GM12878 (cell line): ENCODE measurements at regions not wholly inside any gene's neighbourhood (a gene's known extent, or its start where the extent isn't known, plus 50 kb on each side); places are given as distances from the start of the nearest gene placed in this dataset.

ENCODE experiments used
- ATAC-seq: fragments of 200-7000 bp; cut with Tn5 transposase; 3 replicates; pipeline ENCODE4 v1.9.1; 2020; ENCODE audit warnings: mild to moderate bottlenecking, moderate library complexity
- BruUV-seq: library from RNA; stranded (reverse); fragments of 400-500 nt; replicated peaks from 2 replicates; lab custom pipeline; 2021; lab: Mats Ljungman, UMichigan
- CTCF ChIA-PET: fragments of 300-600 bp; sonication (Branson Sonifier 250); formaldehyde crosslinking; extraction: SDS; loops from one replicate; lab custom pipeline; 2021; ENCODE audit warnings: inconsistent platforms; lab: Yijun Ruan, JAX
- POLR2A ChIA-PET: fragments of 350-600 bp; formaldehyde crosslinking; extraction: SDS; loops from one replicate; lab custom pipeline; 2021; ENCODE audit warnings: inconsistent platforms; lab: Charles Lee
- RAD21 ChIA-PET: fragments of 300-600 bp; sonication (Branson Sonifier 250); formaldehyde crosslinking; loops from one replicate; lab custom pipeline; 2023; ENCODE audit warnings: antibody characterized with exemption; ENCODE audit not compliant: unreplicated experiment; lab: Charles Lee
- SMC1A ChIA-PET: fragments of 300-600 bp; sonication (Branson Sonifier 250); formaldehyde crosslinking; loops from one replicate; lab custom pipeline; 2023; ENCODE audit not compliant: unreplicated experiment, uncharacterized antibody; lab: Charles Lee
- DNase-seq: peaks from one replicate; pipeline ENCODE4 v3.0.0-alpha.2; 2011; ENCODE audit warnings: low read depth, low spot score
- FAIRE-seq: peaks from 3 replicates; lab custom pipeline; 2011; peaks lifted over from hg19 to GRCh38; lab: Jason Lieb, UNC
- H2AFZ ChIP-seq: 2 replicates; pipeline ENCODE4 v1.6.0; 2011; ENCODE audit warnings: low read depth, low read length, control low read depth; ENCODE audit not compliant: control insufficient read depth
- H3K27ac ChIP-seq: 2 replicates; pipeline ENCODE4 v1.5.1; 2011; ENCODE audit warnings: control low read depth; ENCODE audit not compliant: control insufficient read depth, insufficient read depth
- H3K27me3 ChIP-seq, 2 experiments: replicated peaks in 1 of 2; 2 replicates each; pipeline versions ENCODE4 v1.6.0 to v1.6.1; 2011; ENCODE audit warnings: low read length in 1 of 2; ENCODE audit not compliant: control insufficient read depth in 2 of 2, insufficient read depth in 2 of 2
- H3K36me3 ChIP-seq, 2 experiments: 2 replicates each; pipeline ENCODE4 v1.5.1; 2011; ENCODE audit warnings: low read length in 1 of 2; ENCODE audit not compliant: control insufficient read depth in 2 of 2, insufficient read depth in 2 of 2
- H3K4me1 ChIP-seq: 2 replicates; pipeline ENCODE4 v1.6.1; 2011; ENCODE audit warnings: mild to moderate bottlenecking, low read length, moderate library complexity, mixed read lengths; ENCODE audit not compliant: control insufficient read depth, insufficient read depth
- H3K4me2 ChIP-seq: 2 replicates; pipeline ENCODE4 v1.6.0; 2011; ENCODE audit warnings: control low read depth; ENCODE audit not compliant: control insufficient read depth, insufficient read depth
- H3K4me3 ChIP-seq: fragments of 200-600 bp; sonication (generic); 2 replicates; pipeline ENCODE4 v1.5.1; 2016
- H3K79me2 ChIP-seq: 2 replicates; pipeline ENCODE4 v1.6.0; 2011; ENCODE audit warnings: low read length; ENCODE audit not compliant: control insufficient read depth, insufficient read depth
- H3K9ac ChIP-seq: 2 replicates; pipeline ENCODE4 v1.8.0; 2011; ENCODE audit warnings: low read length, control low read depth, mixed read lengths; ENCODE audit not compliant: control insufficient read depth, insufficient read depth
- H3K9me3 ChIP-seq: replicated peaks from 3 replicates; pipeline ENCODE4 v1.5.1; 2011; ENCODE audit warnings: mild to moderate bottlenecking, low read length; ENCODE audit not compliant: control insufficient read depth, insufficient read depth
- H4K20me1 ChIP-seq: 2 replicates; pipeline ENCODE4 v1.6.0; 2011; ENCODE audit not compliant: control insufficient read depth, insufficient read depth
- BHLHE40 ChIP-seq, 2 experiments: fragments of 450-650 bp in 1 of 2; IDR thresholded peaks; 2 replicates each; pipeline ENCODE4 v1.6.1; 2011 to 2017; ENCODE audit warnings: low read depth in 2 of 2, borderline replicate concordance in 1 of 2, improper control_type of control experiment in 1 of 2, low read length in 1 of 2, mild to moderate bottlenecking in 1 of 2
- CBX5 ChIP-seq: sonication (generic); IDR thresholded peaks from 2 replicates; pipeline ENCODE4 v1.6.1; 2016; ENCODE audit warnings: low read depth, moderate library complexity, mild to moderate bottlenecking, inconsistent platforms
- CEBPZ ChIP-seq: fragments of 150-350 bp; IDR thresholded peaks from 2 replicates; pipeline ENCODE4 v1.6.1; 2016; ENCODE audit warnings: low read depth, low read length
- HCFC1 ChIP-seq: fragments of 150-350 bp; IDR thresholded peaks from 2 replicates; pipeline ENCODE4 v1.6.1; 2014; ENCODE audit warnings: low read length
- IRF4 ChIP-seq: IDR thresholded peaks from 2 replicates; pipeline ENCODE4 v1.6.1; 2011; ENCODE audit warnings: low read depth, low read length
- MYB ChIP-seq: fragments of 150-350 bp; IDR thresholded peaks from 2 replicates; pipeline ENCODE4 v1.6.1; 2014; ENCODE audit warnings: mild to moderate bottlenecking, low read depth, low read length, borderline replicate concordance
- NFYB ChIP-seq: IDR thresholded peaks from 2 replicates; pipeline ENCODE4 v1.6.1; 2011; ENCODE audit warnings: low read depth, mild to moderate bottlenecking, low read length, improper control_type of control experiment, moderate library complexity; ENCODE audit not compliant: insufficient read depth
- NR2C1 ChIP-seq: fragments of 450-650 bp; IDR thresholded peaks from 2 replicates; pipeline ENCODE4 v1.6.1; 2017; ENCODE audit warnings: antibody characterized with exemption, mild to moderate bottlenecking, moderate library complexity
- NRF1 ChIP-seq: conservative IDR thresholded peaks from 2 replicates; pipeline ENCODE4 v1.6.1; 2011; ENCODE audit warnings: mild to moderate bottlenecking, low read depth, low read length, improper control_type of control experiment
- RAD21 ChIP-seq: IDR thresholded peaks from 2 replicates; pipeline ENCODE4 v1.6.1; 2011; ENCODE audit warnings: mild to moderate bottlenecking, low read depth, low read length, moderate library complexity; ENCODE audit not compliant: insufficient read depth
- REST ChIP-seq: IDR thresholded peaks from 2 replicates; pipeline ENCODE4 v1.6.1; 2012; ENCODE audit warnings: mild to moderate bottlenecking, low read depth, low read length
- SKIL ChIP-seq: fragments of 450-650 bp; IDR thresholded peaks from 2 replicates; pipeline ENCODE4 v1.6.1; 2017; ENCODE audit warnings: mild to moderate bottlenecking, low read depth, inconsistent platforms; ENCODE audit not compliant: poor library complexity, severe bottlenecking
- TCF12 ChIP-seq: IDR thresholded peaks from 2 replicates; pipeline ENCODE4 v1.6.1; 2011; ENCODE audit warnings: low read depth, mild to moderate bottlenecking, low read length
- YY1 ChIP-seq: IDR thresholded peaks from 2 replicates; pipeline ENCODE4 v1.6.1; 2011; ENCODE audit warnings: low read depth, mild to moderate bottlenecking, low read length
- ZNF622 ChIP-seq: fragments of 450-650 bp; IDR thresholded peaks from 2 replicates; pipeline ENCODE4 v1.6.1; 2017; ENCODE audit warnings: mild to moderate bottlenecking, inconsistent platforms
- WGBS: methylation state at CpG from one replicate; pipeline ENCODE4 v1.1.6; 2016; ENCODE audit warnings: low lambda C conversion rate; ENCODE audit not compliant: insufficient replicate concordance, insufficient coverage; ENCODE audit errors: missing lambda C conversion rate; 5-methylcytosine and 5-hydroxymethylcytosine counted together
- in situ Hi-C: fragments of 300-500 bp; cut with MboI; formaldehyde crosslinking; loops from 9 replicates; pipeline ENCODE4 v1.14.3; 2018; ENCODE audit warnings: mixed read lengths
- intact Hi-C: fragments of 100-400 bp; cut with micrococcal nuclease; formaldehyde crosslinking; loops from one replicate; pipeline ENCODE4 v1.14.2; 2022; ENCODE audit not compliant: unreplicated experiment

- ChIA-PET CTCF (interaction anchor here (0.7 kb wide), 1 partner anchor 12 kb away, joined by 3 read pairs; no protein-coding TSS in a partner anchor), POLR2A (no interaction called here), RAD21 (no interaction called here), SMC1A (no interaction called here)
- Histone ChIP-seq H3K4me3 (no peak overlapping the region), H3K9ac (no peak overlapping the region), H3K27me3 (no peaks in the 10 kb centered on the region; a peak in 2 of 4 replicates), H3K27ac (no peak overlapping the region), H3K4me1 (no peaks in the 10 kb centered on the region), H4K20me1 (no peaks in the 10 kb centered on the region), H2AFZ (no peak overlapping the region), H3K36me3 (no peaks in the 10 kb centered on the region), H3K79me2 (no peaks in the 10 kb centered on the region), H3K9me3 (no peaks in the 10 kb centered on the region), H3K4me2 (no peak overlapping the region)
- in situ Hi-C loops (no loop called here), intact Hi-C loops (no loop called here)
- WGBS: 94% methylated on average over 3 of the region's 3 CpGs
- BruUV-seq: no TSS peak
- no peak for ATAC-seq
- no peak for DNase-seq
- FAIRE-seq: no peak
- TF ChIP-seq ZNF622: no peak
- no peak for TF ChIP-seq NRF1
- TF ChIP-seq TCF12: no peak
- no peak for TF ChIP-seq NFYB
- no peak for TF ChIP-seq CEBPZ
- TF ChIP-seq NR2C1: no peak
- no peak for TF ChIP-seq MYB
- TF ChIP-seq SKIL: no peak
- TF ChIP-seq CBX5: no peak
- no peak for TF ChIP-seq RAD21
- no peak for TF ChIP-seq IRF4
- TF ChIP-seq BHLHE40 (IDR thresholded peaks at IDR 0.05; ENCODE audit: borderline replicate concordance in 1 of 2, low read depth in 2 of 2, low read length in 1 of 2): no peak
- TF ChIP-seq REST: no peak
- TF ChIP-seq YY1: no peak
- TF ChIP-seq HCFC1: no peak
Observed at GRCh38 chr20:59515906-59516209, 88.5 kb upstream of the PHACTR3 start.
